Astrocyte (in vitro differentiated cells and primary cell): ENCODE measurements at regions not wholly inside any gene's neighbourhood (a gene's known extent, or its start where the extent isn't known, plus 50 kb on each side); places are given as distances from the start of the nearest gene placed in this dataset.

Experiments
- DNase-seq: peaks from one replicate; pipeline ENCODE4 v3.0.0-alpha.2; 2010; ENCODE audit warnings: low read depth
- FAIRE-seq: peaks from 2 replicates; lab custom pipeline; 2011; peaks lifted over from hg19 to GRCh38; lab: Jason Lieb, UNC
- H2AFZ ChIP-seq: 2 replicates; pipeline ENCODE4 v1.6.0; 2012; ENCODE audit warnings: low read depth, low read length, inconsistent platforms
- H3K27ac ChIP-seq: 2 replicates; pipeline ENCODE4 v1.5.1; 2011; ENCODE audit warnings: low read depth, low read length, inconsistent platforms
- H3K27me3 ChIP-seq: 2 replicates; pipeline ENCODE4 v1.6.0; 2011; ENCODE audit warnings: low read length, inconsistent platforms; ENCODE audit not compliant: insufficient read depth
- H3K36me3 ChIP-seq: 2 replicates; pipeline ENCODE4 v1.5.1; 2011; ENCODE audit warnings: low read length, inconsistent platforms; ENCODE audit not compliant: insufficient read depth
- H3K4me1 ChIP-seq: 2 replicates; pipeline ENCODE4 v1.5.1; 2011; ENCODE audit warnings: low read length, inconsistent platforms; ENCODE audit not compliant: insufficient read depth
- H3K4me2 ChIP-seq: 2 replicates; pipeline ENCODE4 v1.6.0; 2012; ENCODE audit warnings: low read length, inconsistent platforms
- H3K4me3 ChIP-seq: 2 replicates; pipeline ENCODE4 v1.5.1; 2011; ENCODE audit warnings: low read depth, mild to moderate bottlenecking, low read length, inconsistent platforms; ENCODE audit not compliant: insufficient read depth
- H3K79me2 ChIP-seq: 2 replicates; pipeline ENCODE4 v1.6.0; 2012; ENCODE audit warnings: mild to moderate bottlenecking, low read length, inconsistent platforms; ENCODE audit not compliant: insufficient read depth
- H3K9ac ChIP-seq: 2 replicates; pipeline ENCODE4 v1.6.0; 2012; ENCODE audit warnings: mild to moderate bottlenecking, low read length, inconsistent platforms
- H3K9me3 ChIP-seq: 2 replicates; pipeline ENCODE4 v1.5.1; 2012; ENCODE audit warnings: low read depth, mild to moderate bottlenecking, low read length, inconsistent platforms; ENCODE audit not compliant: insufficient read depth
- H4K20me1 ChIP-seq: 2 replicates; pipeline ENCODE4 v1.6.0; 2012; ENCODE audit warnings: low read length, inconsistent platforms; ENCODE audit not compliant: insufficient read depth
- H3K27ac Mint-ChIP-seq: one replicate; pipeline ENCODE4 v1.8.0; 2021; ENCODE audit warnings: mild to moderate bottlenecking, mixed read lengths; ENCODE audit not compliant: unreplicated experiment
- H3K27me3 Mint-ChIP-seq: one replicate; pipeline ENCODE4 v1.8.0; 2021; ENCODE audit warnings: low read depth, mixed read lengths; ENCODE audit not compliant: unreplicated experiment
- H3K36me3 Mint-ChIP-seq: one replicate; pipeline ENCODE4 v1.8.0; 2021; ENCODE audit warnings: low read depth, mixed read lengths; ENCODE audit not compliant: unreplicated experiment
- H3K4me1 Mint-ChIP-seq: one replicate; pipeline ENCODE4 v1.8.0; 2021; ENCODE audit warnings: low read depth, mixed read lengths; ENCODE audit not compliant: unreplicated experiment
- H3K4me3 Mint-ChIP-seq: one replicate; pipeline ENCODE4 v1.8.0; 2021; ENCODE audit warnings: mild to moderate bottlenecking, moderate library complexity, mixed read lengths; ENCODE audit not compliant: unreplicated experiment
- H3K9me3 Mint-ChIP-seq: one replicate; pipeline ENCODE4 v1.8.0; 2021; ENCODE audit warnings: mild to moderate bottlenecking, mixed read lengths; ENCODE audit not compliant: unreplicated experiment
- CTCF ChIP-seq: IDR thresholded peaks from 2 replicates; pipeline ENCODE4 v1.5.1; 2011; ENCODE audit warnings: low read depth, mild to moderate bottlenecking, inconsistent platforms, low read length, moderate library complexity; ENCODE audit not compliant: insufficient read depth
- EZH2 ChIP-seq: IDR thresholded peaks from 2 replicates; pipeline ENCODE4 v1.6.1; 2012; ENCODE audit warnings: mild to moderate bottlenecking, low read length, inconsistent platforms; ENCODE audit not compliant: insufficient read depth

- Histone ChIP-seq H3K4me3 (no peak overlapping the region), H3K27ac (no peak overlapping the region), H3K79me2 (no peaks in the 10 kb centered on the region), H3K36me3 (no peaks in the 10 kb centered on the region), H3K27me3 (no peaks in the 10 kb centered on the region), H4K20me1 (no peaks in the 10 kb centered on the region), H3K4me1 (peaks cover 16% of the 10 kb centered on the region), H3K9ac (no peak overlapping the region), H3K4me2 (no peak overlapping the region), H2AFZ (no peak overlapping the region), H3K9me3 (peaks cover 3% of the 10 kb centered on the region)
- Mint-ChIP-seq H3K27ac (no peak overlapping the region), H3K36me3 (peaks cover 3% of the 10 kb centered on the region), H3K27me3 (peaks cover 2% of the 10 kb centered on the region), H3K4me1 (peaks cover 14% of the 10 kb centered on the region), H3K9me3 (peaks cover 8% of the 10 kb centered on the region), H3K4me3 (no peak overlapping the region)
- DNase-seq, result no peak
- TF ChIP-seq CTCF, result no peak
- no peak for TF ChIP-seq EZH2
- FAIRE-seq, result no peak
These were observed 75.8 kb upstream of the TNC start for GRCh38 chr9:115193777-115194176.

DNA sequence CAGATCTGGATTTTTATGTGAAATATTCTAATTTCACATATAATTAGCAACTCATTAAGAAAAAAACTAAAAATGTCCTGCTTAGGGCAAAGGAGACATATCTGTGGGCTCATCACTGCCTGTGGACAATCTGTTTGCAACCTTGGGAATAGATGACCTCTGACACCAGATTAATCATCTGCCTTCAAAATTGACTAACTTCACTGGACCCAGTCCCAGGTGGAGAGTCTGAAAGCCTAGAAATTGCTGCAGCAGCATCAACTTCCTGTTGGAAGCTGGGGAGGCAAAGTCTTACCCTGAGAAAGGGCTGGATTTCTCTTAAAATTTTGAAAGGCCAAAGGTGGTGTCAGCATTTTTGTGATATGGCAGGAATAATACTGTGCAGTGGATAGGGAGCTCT is 76.3 kb upstream of the TNC start:
- Mint-ChIP-seq H3K4me3 (no peak overlapping the region), H3K4me1 (peaks cover 16% of the 10 kb centered on the region), H3K27me3 (peaks cover 2% of the 10 kb centered on the region), H3K27ac (no peak overlapping the region), H3K36me3 (peaks cover 3% of the 10 kb centered on the region), H3K9me3 (peaks cover 8% of the 10 kb centered on the region)
- Histone ChIP-seq H3K4me1 (peaks cover 16% of the 10 kb centered on the region), H3K4me2 (no peak overlapping the region), H3K27me3 (no peaks in the 10 kb centered on the region), H3K79me2 (no peaks in the 10 kb centered on the region), H3K4me3 (no peak overlapping the region), H3K36me3 (no peaks in the 10 kb centered on the region), H3K9me3 (peaks cover 3% of the 10 kb centered on the region), H2AFZ (no peak overlapping the region), H3K27ac (no peak overlapping the region), H4K20me1 (no peaks in the 10 kb centered on the region), H3K9ac (no peak overlapping the region)
- DNase-seq, result no peak
- no peak for TF ChIP-seq CTCF
- no peak for TF ChIP-seq EZH2
- FAIRE-seq, result no peak

DNA sequence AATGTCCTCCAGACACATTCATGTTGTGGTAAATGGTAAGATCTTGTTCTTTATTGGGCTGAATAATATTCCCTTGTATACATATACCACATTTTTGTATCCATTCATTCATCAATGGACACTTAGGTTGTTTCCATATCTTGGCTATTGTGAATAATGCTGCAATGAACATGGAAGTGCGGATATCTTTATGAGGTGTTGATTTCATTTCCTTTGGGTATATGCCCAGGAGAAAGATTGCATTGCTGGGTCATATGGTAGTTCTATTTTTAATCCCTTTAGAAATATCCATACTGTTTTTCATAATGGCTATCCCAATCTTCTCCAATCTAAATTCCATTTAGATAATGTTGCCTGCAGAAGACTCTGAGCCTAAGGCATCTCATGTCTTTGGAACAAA is 78.0 kb upstream of the TNC start:
- FAIRE-seq, result no peak
- Histone ChIP-seq H3K4me1 (peaks cover 16% of the 10 kb centered on the region), H3K9me3 (peaks cover 3% of the 10 kb centered on the region), H3K9ac (no peak overlapping the region), H3K27ac (no peak overlapping the region), H2AFZ (no peak overlapping the region), H3K27me3 (no peaks in the 10 kb centered on the region), H3K4me2 (no peak overlapping the region), H4K20me1 (no peaks in the 10 kb centered on the region), H3K79me2 (no peaks in the 10 kb centered on the region), H3K36me3 (no peaks in the 10 kb centered on the region), H3K4me3 (no peak overlapping the region)
- H3K4me3 Mint-ChIP-seq, result no peak overlapping the region
- peaks cover 2% of the 10 kb centered on the region for H3K27me3 Mint-ChIP-seq
- H3K9me3 Mint-ChIP-seq, result peaks cover 4% of the 10 kb centered on the region
- H3K4me1 Mint-ChIP-seq, result peaks cover 26% of the 10 kb centered on the region
- DNase-seq, result no peak
- peaks cover 3% of the 10 kb centered on the region for H3K36me3 Mint-ChIP-seq
- no peak overlapping the region for H3K27ac Mint-ChIP-seq
- TF ChIP-seq EZH2, result no peak
- no peak for TF ChIP-seq CTCF
